Upper lobe of left lung (tissue), 6 donors: ENCODE measurements at regions not wholly inside any gene's neighbourhood (a gene's known extent, or its start where the extent isn't known, plus 50 kb on each side); places are given as distances from the start of the nearest gene placed in this dataset.
A peak's percentile ranks its signal among the peaks of the same experiment; 100 is the strongest.

Experiments used
- ATAC-seq, 2 donors: fragments of 200-7000 bp; cut with Tn5 transposase; one replicate each; pipeline ENCODE4 v1.9.1; 2022; ENCODE audit warnings: mild to moderate bottlenecking in 2 of 2, moderate library complexity in 2 of 2; ENCODE audit not compliant: low FRiP score in 2 of 2
- DNase-seq, 2 donors: peaks; one replicate each; pipeline ENCODE4 v3.0.0-alpha.2; 2019 to 2020
- H3K27ac ChIP-seq, 4 donors: fragments of 200-600 bp; sonication (generic); one replicate each; pipeline ENCODE4 v1.5.1; 2016 to 2019
- H3K27me3 ChIP-seq, 4 donors: fragments of 200-600 bp; sonication (generic); one replicate each; pipeline ENCODE4 v1.5.1; 2017 to 2019
- H3K36me3 ChIP-seq, 4 donors: fragments of 200-600 bp; sonication (generic); one replicate each; pipeline ENCODE4 v1.5.1; 2016 to 2019
- H3K4me1 ChIP-seq, 4 donors: fragments of 200-600 bp; sonication (generic); one replicate each; pipeline ENCODE4 v1.5.1; 2018 to 2019
- H3K4me3 ChIP-seq, 4 donors: fragments of 200-600 bp; sonication (generic); one replicate each; pipeline ENCODE4 v1.5.1; 2017 to 2019; ENCODE audit warnings: mild to moderate bottlenecking in 2 of 4, moderate library complexity in 1 of 4
- H3K9me3 ChIP-seq, 4 donors: fragments of 200-600 bp; sonication (generic); one replicate each; pipeline ENCODE4 v1.5.1; 2018 to 2019
- EP300 ChIP-seq, 4 donors: sonication (generic); formaldehyde crosslinking; IDR thresholded peaks; one replicate each; pipeline ENCODE4 v1.5.1; 2017; ENCODE audit warnings: antibody characterized with exemption in 4 of 4, control low read depth in 2 of 4
- POLR2A ChIP-seq, 4 donors: fragments of 450-650 bp; IDR thresholded peaks; one replicate each; pipeline ENCODE4 v1.5.1; 2016 to 2017; ENCODE audit warnings: antibody characterized with exemption in 4 of 4, mild to moderate bottlenecking in 2 of 4
- POLR2AphosphoS5 ChIP-seq, 2 donors: sonication (generic); formaldehyde crosslinking; IDR thresholded peaks; one replicate each; pipeline ENCODE4 v1.5.1; 2017; ENCODE audit warnings: antibody characterized with exemption in 2 of 2
- WGBS, 2 donors: methylation state at CpG; one replicate each; pipeline ENCODE4 v1.1.5; 2017 to 2018; 5-methylcytosine and 5-hydroxymethylcytosine counted together
- TF ChIP-seq, protein P1 (sequence below), 6 experiments: fragments of 450-650 bp in 4 of 6; fragments of 200-600 bp in 2 of 6; sonication (generic) in 2 of 6; IDR thresholded peaks; one replicate each; pipeline ENCODE4 v1.5.1; 2016 to 2019; ENCODE audit warnings: antibody characterized with exemption in 6 of 6
- donor health status: DM: no; HTN: no; CAD: no; lungs with moderate emphysema.
- donor health status: DM: no; HTN: yes; CAD: no; lungs with severe emphysema.

DNA sequence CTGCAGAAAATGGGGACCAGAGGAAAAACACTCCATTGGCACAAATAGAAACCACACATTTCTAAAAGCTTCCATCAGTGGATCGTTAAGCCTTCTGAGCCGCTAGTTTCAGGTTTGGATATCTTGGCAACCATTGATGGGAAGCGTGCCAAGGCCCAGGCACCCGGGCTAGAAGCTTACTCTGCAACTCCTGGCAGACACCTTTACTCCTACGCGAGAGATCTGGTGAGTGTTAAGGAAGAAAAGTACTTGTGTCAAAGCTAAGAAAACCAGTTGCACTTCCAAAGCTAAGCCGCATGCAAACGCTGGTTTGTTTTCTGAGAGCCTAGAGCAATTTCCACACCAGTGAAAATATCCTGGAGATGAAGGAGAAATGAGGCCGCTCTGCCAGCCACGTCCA is 472.4 kb downstream of the PMP22 start:
- ATAC-seq = no peak

DNA sequence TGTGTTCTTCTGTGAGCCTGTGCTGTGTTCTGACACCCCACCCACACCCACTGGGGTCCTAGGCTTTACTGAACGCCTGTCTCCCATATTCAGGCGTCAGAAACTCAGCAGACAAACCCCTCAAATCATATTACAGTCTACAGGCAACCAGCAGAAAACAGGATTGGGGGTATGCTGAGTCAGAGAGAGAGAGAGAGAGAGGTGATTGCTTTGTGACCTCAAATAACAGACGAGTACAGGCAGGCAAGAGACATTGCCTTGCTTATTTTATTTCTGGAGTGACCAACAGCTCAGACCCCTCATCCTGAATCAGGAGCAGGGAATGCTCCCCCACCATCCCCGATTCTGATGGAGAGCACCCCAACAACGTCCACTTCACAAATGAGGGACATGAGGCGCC is 473.9 kb downstream of the PMP22 start:
- Histone ChIP-seq H3K4me3 (no peak overlapping the region), H3K4me1 (no peaks in the 10 kb centered on the region), H3K27ac (no peak overlapping the region), H3K27me3 (no peaks in the 10 kb centered on the region), H3K36me3 (no peaks in the 10 kb centered on the region), H3K9me3 (no peaks in the 10 kb centered on the region)
- TF ChIP-seq EP300 (IDR thresholded peaks at IDR 0.05) (no peak), POLR2A (IDR thresholded peaks at IDR 0.05) (no peak), POLR2AphosphoS5 (IDR thresholded peaks at IDR 0.05) (no peak)
- TF ChIP-seq, protein P1, sequence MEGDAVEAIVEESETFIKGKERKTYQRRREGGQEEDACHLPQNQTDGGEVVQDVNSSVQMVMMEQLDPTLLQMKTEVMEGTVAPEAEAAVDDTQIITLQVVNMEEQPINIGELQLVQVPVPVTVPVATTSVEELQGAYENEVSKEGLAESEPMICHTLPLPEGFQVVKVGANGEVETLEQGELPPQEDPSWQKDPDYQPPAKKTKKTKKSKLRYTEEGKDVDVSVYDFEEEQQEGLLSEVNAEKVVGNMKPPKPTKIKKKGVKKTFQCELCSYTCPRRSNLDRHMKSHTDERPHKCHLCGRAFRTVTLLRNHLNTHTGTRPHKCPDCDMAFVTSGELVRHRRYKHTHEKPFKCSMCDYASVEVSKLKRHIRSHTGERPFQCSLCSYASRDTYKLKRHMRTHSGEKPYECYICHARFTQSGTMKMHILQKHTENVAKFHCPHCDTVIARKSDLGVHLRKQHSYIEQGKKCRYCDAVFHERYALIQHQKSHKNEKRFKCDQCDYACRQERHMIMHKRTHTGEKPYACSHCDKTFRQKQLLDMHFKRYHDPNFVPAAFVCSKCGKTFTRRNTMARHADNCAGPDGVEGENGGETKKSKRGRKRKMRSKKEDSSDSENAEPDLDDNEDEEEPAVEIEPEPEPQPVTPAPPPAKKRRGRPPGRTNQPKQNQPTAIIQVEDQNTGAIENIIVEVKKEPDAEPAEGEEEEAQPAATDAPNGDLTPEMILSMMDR (IDR thresholded peaks at IDR 0.05) = no peak
- WGBS, 2 donors = 44 to 67% methylated on average over 6 of the region's 6 CpGs
- no peak for DNase-seq
- ATAC-seq = no peak

More for the DNA sequence above, 472.4 kb downstream of the PMP22 start:
- no peak overlapping the region for H3K27ac ChIP-seq
- no peak for DNase-seq
- 69 to 74% methylated on average over 10 of the region's 10 CpGs for WGBS, 2 donors
- no peaks in the 10 kb centered on the region for H3K9me3 ChIP-seq
- no peaks in the 10 kb centered on the region for H3K4me1 ChIP-seq
- H3K36me3 ChIP-seq = no peaks in the 10 kb centered on the region
- no peak overlapping the region for H3K4me3 ChIP-seq
- no peaks in the 10 kb centered on the region for H3K27me3 ChIP-seq
- no peak for TF ChIP-seq POLR2A (IDR thresholded peaks at IDR 0.05)
- no peak for TF ChIP-seq EP300 (IDR thresholded peaks at IDR 0.05)
- TF ChIP-seq, protein P1 (IDR thresholded peaks at IDR 0.05) = no peak
- no peak for TF ChIP-seq POLR2AphosphoS5 (IDR thresholded peaks at IDR 0.05)

DNA sequence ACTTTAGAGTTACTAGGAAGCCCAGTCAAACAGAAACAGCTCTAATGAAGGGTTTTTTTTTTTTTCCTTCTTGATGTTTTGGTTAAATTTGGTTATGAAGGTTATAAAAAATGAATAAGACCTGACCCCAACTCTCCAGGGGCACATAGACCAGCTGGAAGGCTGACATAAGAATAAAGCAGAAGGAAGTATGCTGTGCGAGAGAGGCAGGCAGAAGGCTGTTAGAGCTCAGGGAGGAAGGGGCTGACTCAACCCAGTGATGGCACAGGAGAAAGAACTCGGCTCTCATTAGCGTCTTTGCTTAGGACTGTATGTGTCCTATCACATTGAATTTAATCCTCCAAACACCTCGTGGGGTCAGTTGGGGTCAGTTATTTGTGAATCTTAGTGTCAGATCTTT is 474.6 kb downstream of the PMP22 start:
- DNase-seq = no peak
- peak; percentile 46 to 49 for ATAC-seq
- Histone ChIP-seq H3K27me3 (no peaks in the 10 kb centered on the region), H3K36me3 (no peaks in the 10 kb centered on the region), H3K4me3 (no peak overlapping the region), H3K4me1 (no peaks in the 10 kb centered on the region), H3K9me3 (no peaks in the 10 kb centered on the region), H3K27ac (no peak overlapping the region)
- TF ChIP-seq EP300 (IDR thresholded peaks at IDR 0.05) (no peak), POLR2A (IDR thresholded peaks at IDR 0.05) (no peak), POLR2AphosphoS5 (IDR thresholded peaks at IDR 0.05) (no peak)
- TF ChIP-seq, protein P1 (IDR thresholded peaks at IDR 0.05) = no peak
- 21 to 22% methylated on average over 4 of the region's 4 CpGs for WGBS, 2 donors

DNA sequence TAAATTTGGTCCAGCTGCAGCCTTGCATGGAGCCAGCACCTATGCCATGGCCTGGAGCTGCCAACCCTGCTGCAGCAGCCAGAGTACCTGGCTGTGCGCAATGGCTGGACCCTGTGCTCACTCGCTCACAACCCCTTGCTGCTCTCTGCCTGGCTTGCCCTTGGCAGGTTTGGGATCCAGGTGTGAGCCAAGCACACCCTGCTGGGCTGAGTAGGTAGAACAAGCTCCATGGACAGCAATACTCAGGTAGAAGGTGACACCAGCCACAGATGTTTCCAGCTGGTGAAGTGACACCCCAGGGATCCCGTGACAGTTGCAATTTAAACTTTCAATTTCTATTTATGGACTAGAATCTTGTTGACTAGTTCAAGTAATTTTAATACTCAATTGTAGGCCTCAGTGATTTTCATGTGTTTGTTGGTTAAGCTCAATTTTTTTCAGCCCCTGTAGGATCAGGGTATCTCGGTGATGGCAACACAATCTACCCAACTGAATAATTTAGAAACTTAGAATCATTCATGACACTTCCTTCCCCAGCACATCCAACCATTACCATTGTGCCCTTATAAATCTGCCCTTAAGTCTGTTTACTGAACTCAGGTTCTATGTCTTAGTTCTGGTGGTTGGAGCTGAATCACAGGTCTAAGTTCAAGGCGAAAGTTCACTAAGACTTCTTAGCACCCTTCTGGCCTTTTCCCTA is 480.0 kb downstream of the PMP22 start:
- Histone ChIP-seq H3K9me3 (no peaks in the 10 kb centered on the region), H3K36me3 (no peaks in the 10 kb centered on the region), H3K4me1 (no peaks in the 10 kb centered on the region), H3K4me3 (no peak overlapping the region), H3K27me3 (no peaks in the 10 kb centered on the region), H3K27ac (no peak overlapping the region)
- DNase-seq (peak in 1 of 2 donors; percentile 26), ATAC-seq (no peak)
- 72 to 73% methylated on average over 3 to 5 of the region's 5 CpGs for WGBS, 2 donors
- TF ChIP-seq, protein P1 (IDR thresholded peaks at IDR 0.05) = peak in 2 of 6 experiments; percentile 21 to 35
- no peak for TF ChIP-seq POLR2A (IDR thresholded peaks at IDR 0.05)

DNA sequence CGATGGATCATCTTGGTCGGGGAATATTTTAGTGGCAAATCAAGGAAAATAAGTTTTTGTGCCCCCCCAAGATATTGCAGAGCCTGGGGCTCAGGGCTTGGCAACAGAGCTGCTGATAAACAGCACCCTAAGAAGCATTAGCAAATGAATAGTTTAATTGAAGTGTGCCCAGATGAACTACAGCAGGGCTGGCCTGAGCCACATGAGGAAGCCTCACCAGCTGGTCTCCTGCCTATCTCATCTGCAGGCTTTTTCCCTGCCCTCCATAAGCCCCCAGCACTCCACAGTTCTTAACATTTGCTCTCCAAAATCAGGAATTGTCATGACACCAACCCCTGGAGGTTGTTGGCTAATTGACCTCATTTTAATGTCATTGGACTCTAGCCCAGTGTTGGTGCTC is 480.2 kb downstream of the HS3ST3B1 start:
- ATAC-seq = no peak

More for the DNA sequence above, 480.2 kb downstream of the HS3ST3B1 start:
- DNase-seq = no peak
- Histone ChIP-seq H3K9me3 (no peaks in the 10 kb centered on the region), H3K4me3 (no peak overlapping the region), H3K27me3 (no peaks in the 10 kb centered on the region), H3K4me1 (no peaks in the 10 kb centered on the region), H3K36me3 (no peaks in the 10 kb centered on the region), H3K27ac (no peak overlapping the region)
- WGBS, 2 donors = 73 to 81% methylated on average over 2 of the region's 2 CpGs
- TF ChIP-seq POLR2A (IDR thresholded peaks at IDR 0.05) (no peak), EP300 (IDR thresholded peaks at IDR 0.05) (no peak), POLR2AphosphoS5 (IDR thresholded peaks at IDR 0.05) (no peak)
- TF ChIP-seq, protein P1 (IDR thresholded peaks at IDR 0.05) = no peak
